PC-9 (cell line): ENCODE measurements at regions not wholly inside any gene's neighbourhood (a gene's known extent, or its start where the extent isn't known, plus 50 kb on each side); places are given as distances from the start of the nearest gene placed in this dataset.

ENCODE experiments used
- BruUV-seq: library from RNA; stranded (reverse); fragments of 400-500 nt; replicated peaks from 2 replicates; lab custom pipeline; 2021; lab: Mats Ljungman, UMichigan
- CTCF ChIA-PET: fragments of 300-600 bp; sonication (Branson Sonifier 250); formaldehyde crosslinking; loops from one replicate; lab custom pipeline; 2022; ENCODE audit warnings: antibody characterized with exemption; lab: Charles Lee
- POLR2A ChIA-PET: fragments of 300-600 bp; sonication (Branson Sonifier 250); formaldehyde crosslinking; loops from one replicate; lab custom pipeline; 2022; ENCODE audit warnings: antibody characterized with exemption; ENCODE audit not compliant: unreplicated experiment; lab: Charles Lee
- DNase-seq, 2 experiments: peaks; one replicate each; pipeline versions ENCODE4 v3.0.0 to v3.0.0-alpha.2; 2015 to 2022; ENCODE audit warnings: mixed read lengths in 1 of 2
- H2AFZ ChIP-seq: fragments of 200-600 bp; sonication (generic); 2 replicates; pipeline ENCODE4 v1.8.1; 2017; ENCODE audit warnings: antibody characterized with exemption
- H3F3A ChIP-seq: fragments of 200-600 bp; sonication (generic); 2 replicates; pipeline ENCODE4 v1.8.1; 2017; ENCODE audit warnings: antibody characterized with exemption, mild to moderate bottlenecking, low read depth; ENCODE audit not compliant: insufficient read depth
- H3K27ac ChIP-seq: fragments of 200-600 bp; sonication (generic); 2 replicates; pipeline ENCODE4 v1.6.1; 2016; ENCODE audit warnings: mixed run types
- H3K27me3 ChIP-seq: fragments of 200-600 bp; sonication (generic); 2 replicates; pipeline ENCODE4 v1.6.1; 2016; ENCODE audit warnings: low read depth, mixed run types; ENCODE audit not compliant: insufficient read depth
- H3K36me3 ChIP-seq: fragments of 200-600 bp; sonication (generic); 2 replicates; pipeline ENCODE4 v1.6.1; 2016; ENCODE audit warnings: low read depth, mixed run types
- H3K4me1 ChIP-seq: fragments of 200-600 bp; sonication (generic); replicated peaks from 2 replicates; pipeline ENCODE4 v1.6.1; 2016; ENCODE audit warnings: mixed run types; ENCODE audit not compliant: insufficient read depth
- H3K4me2 ChIP-seq: fragments of 200-600 bp; sonication (generic); 2 replicates; pipeline ENCODE4 v1.6.1; 2017; ENCODE audit warnings: mixed run types
- H3K4me3 ChIP-seq: fragments of 200-600 bp; sonication (generic); 2 replicates; pipeline ENCODE4 v1.6.1; 2016; ENCODE audit warnings: mixed run types
- H3K79me2 ChIP-seq: fragments of 200-600 bp; sonication (generic); 2 replicates; pipeline ENCODE4 v1.6.1; 2017; ENCODE audit warnings: low read depth, mixed run types
- H3K9me2 ChIP-seq: fragments of 200-600 bp; sonication (generic); 2 replicates; pipeline ENCODE4 v1.8.1; 2017; ENCODE audit warnings: mild to moderate bottlenecking; ENCODE audit not compliant: insufficient read depth
- H3K9me3 ChIP-seq: fragments of 200-600 bp; sonication (generic); 2 replicates; pipeline ENCODE4 v1.8.1; 2016; ENCODE audit warnings: low read depth; ENCODE audit not compliant: insufficient read depth
- H4K20me1 ChIP-seq: fragments of 200-600 bp; sonication (generic); 2 replicates; pipeline ENCODE4 v1.8.1; 2017; ENCODE audit not compliant: insufficient read depth
- CTCF ChIP-seq: fragments of 200-600 bp; sonication (generic); conservative IDR thresholded peaks from 2 replicates; pipeline ENCODE4 v1.6.1; 2017; ENCODE audit warnings: mixed run types, antibody characterized with exemption, mild to moderate bottlenecking, moderate library complexity
- EZH2 ChIP-seq: fragments of 200-600 bp; sonication (generic); IDR thresholded peaks from 2 replicates; pipeline ENCODE4 v1.8.0; 2017; ENCODE audit warnings: antibody characterized with exemption, low read depth
- intact Hi-C: fragments of 100-400 bp; cut with micrococcal nuclease; formaldehyde crosslinking; loops from one replicate; pipeline ENCODE4 v1.10.0; 2022; ENCODE audit not compliant: unreplicated experiment

- CTCF ChIA-PET: interaction anchor here (0.7 to 1.1 kb wide), 2 partner anchors 61 to 128 kb away, joined by 3 read pairs; no protein-coding TSS in a partner anchor
- no peak overlapping the region for H2AFZ ChIP-seq
- BruUV-seq: no TSS peak
These were observed 128.8 kb upstream of the FAM20C start for GRCh38 chr7:63521-64021.

GRCh38 chr7:64098-64915 is 128.1 kb upstream of the FAM20C start:
- POLR2A ChIA-PET: no interaction called here
- no peaks in the 10 kb centered on the region for H3F3A ChIP-seq
- H3K27me3 ChIP-seq: no peaks in the 10 kb centered on the region
- CTCF ChIA-PET: interaction anchor here (0.7 to 1.1 kb wide), 3 partner anchors 60 to 127 kb away, joined by 3 read pairs; no protein-coding TSS in a partner anchor
- H3K4me2 ChIP-seq: no peak overlapping the region
- no peaks in the 10 kb centered on the region for H3K9me3 ChIP-seq
- no peaks in the 10 kb centered on the region for H3K4me1 ChIP-seq
- peak; percentile 55 to 60 for DNase-seq
- no TSS peak for BruUV-seq
- H3K27ac ChIP-seq: no peak overlapping the region
- TF ChIP-seq CTCF (peak; percentile 78), EZH2 (no peak)
- no peak overlapping the region for H3K4me3 ChIP-seq
- no peaks in the 10 kb centered on the region for H3K9me2 ChIP-seq
- H4K20me1 ChIP-seq: no peaks in the 10 kb centered on the region
- H3K79me2 ChIP-seq: no peaks in the 10 kb centered on the region
- no peak overlapping the region for H2AFZ ChIP-seq
- intact Hi-C loops: no loop called here
- no peaks in the 10 kb centered on the region for H3K36me3 ChIP-seq

More at GRCh38 chr7:63521-64021, 128.8 kb upstream of the FAM20C start:
- Histone ChIP-seq H3K27ac (no peak overlapping the region), H3K9me2 (no peaks in the 10 kb centered on the region), H3F3A (no peaks in the 10 kb centered on the region), H3K4me2 (no peak overlapping the region), H4K20me1 (no peaks in the 10 kb centered on the region), H3K4me3 (no peak overlapping the region), H3K9me3 (no peaks in the 10 kb centered on the region), H3K36me3 (no peaks in the 10 kb centered on the region), H3K79me2 (no peaks in the 10 kb centered on the region), H3K4me1 (no peaks in the 10 kb centered on the region), H3K27me3 (no peaks in the 10 kb centered on the region)
- intact Hi-C loops: no loop called here
- DNase-seq: no peak
- no peak for TF ChIP-seq CTCF
- POLR2A ChIA-PET: no interaction called here

- TF ChIP-seq EZH2: no peak
- TF ChIP-seq CTCF: no peak
- Histone ChIP-seq H3K4me3 (no peak overlapping the region), H3K79me2 (no peaks in the 10 kb centered on the region), H4K20me1 (no peaks in the 10 kb centered on the region), H3K36me3 (no peaks in the 10 kb centered on the region), H3F3A (no peaks in the 10 kb centered on the region), H3K27me3 (no peaks in the 10 kb centered on the region), H3K4me1 (no peaks in the 10 kb centered on the region), H3K9me2 (no peaks in the 10 kb centered on the region), H3K4me2 (no peak overlapping the region), H2AFZ (no peak overlapping the region), H3K9me3 (no peaks in the 10 kb centered on the region), H3K27ac (no peak overlapping the region)
- POLR2A ChIA-PET: no interaction called here
- CTCF ChIA-PET: no interaction called here
- BruUV-seq: no TSS peak
- no peak for DNase-seq
- intact Hi-C loops: no loop called here
These were observed 127.4 kb upstream of the FAM20C start for GRCh38 chr7:64916-65341.
